Karpas-422 (cell line): ENCODE measurements at regions not wholly inside any gene's neighbourhood (a gene's known extent, or its start where the extent isn't known, plus 50 kb on each side); places are given as distances from the start of the nearest gene placed in this dataset.
"Not testable (repeated sequence)": the region's sequence is repeated elsewhere in the genome, so short reads cannot be mapped to it uniquely, and the experiment has no call there.

Experiments used
- DNase-seq: peaks from one replicate; pipeline ENCODE4 v3.0.0-alpha.2; 2015
- H2AFZ ChIP-seq: fragments of 200-600 bp; sonication (generic); 2 replicates; pipeline ENCODE4 v1.6.1; 2014; ENCODE audit warnings: antibody characterized with exemption, low read length, mixed read lengths
- H3K27ac ChIP-seq: fragments of 200-600 bp; sonication (generic); 2 replicates; pipeline ENCODE4 v1.5.1; 2014; ENCODE audit warnings: mild to moderate bottlenecking, low read length, moderate library complexity
- H3K27me3 ChIP-seq: fragments of 200-600 bp; sonication (generic); 2 replicates; pipeline ENCODE4 v1.6.1; 2014; ENCODE audit warnings: low read length, mixed read lengths
- H3K36me3 ChIP-seq: fragments of 200-600 bp; sonication (generic); 2 replicates; pipeline ENCODE4 v1.6.1; 2014; ENCODE audit warnings: low read length, mixed read lengths; ENCODE audit not compliant: insufficient read depth
- H3K4me1 ChIP-seq: fragments of 200-600 bp; sonication (generic); 2 replicates; pipeline ENCODE4 v1.6.1; 2014; ENCODE audit warnings: mild to moderate bottlenecking, low read length, mixed read lengths
- H3K4me2 ChIP-seq: fragments of 200-600 bp; sonication (generic); 2 replicates; pipeline ENCODE4 v1.6.1; 2014; ENCODE audit warnings: low read length, low read depth, mild to moderate bottlenecking; ENCODE audit not compliant: poor library complexity, severe bottlenecking
- H3K4me3 ChIP-seq: fragments of 200-600 bp; sonication (generic); 2 replicates; pipeline ENCODE4 v1.5.1; 2014; ENCODE audit warnings: mild to moderate bottlenecking, antibody characterized with exemption, low read length, mixed read lengths
- H3K79me2 ChIP-seq: fragments of 200-600 bp; sonication (generic); 2 replicates; pipeline ENCODE4 v1.6.1; 2014; ENCODE audit warnings: mild to moderate bottlenecking, low read length, mixed read lengths
- H3K9ac ChIP-seq: fragments of 200-600 bp; sonication (generic); 2 replicates; pipeline ENCODE4 v1.6.0; 2014; ENCODE audit warnings: low read length
- H3K9me2 ChIP-seq: fragments of 200-600 bp; sonication (generic), shearing (Covaris generic); replicated peaks from 2 replicates; pipeline ENCODE4 v1.6.0; 2014; ENCODE audit warnings: mild to moderate bottlenecking, low read length, moderate library complexity; ENCODE audit not compliant: insufficient read depth
- H3K9me3 ChIP-seq: fragments of 300-700, 200-600 bp; sonication (generic); 2 replicates; pipeline ENCODE4 v1.6.1; 2014; ENCODE audit warnings: low read length, mixed read lengths
- H4K20me1 ChIP-seq: fragments of 200-600 bp; sonication (generic); 2 replicates; pipeline ENCODE4 v1.6.1; 2014; ENCODE audit warnings: mild to moderate bottlenecking, antibody characterized with exemption, low read length, low read depth; ENCODE audit not compliant: insufficient read depth

GRCh38 chr12:102304667-102305066, 107.0 kb upstream of the PMCH start:
- not testable (repeated sequence) for H3K4me3 ChIP-seq, H3K4me2 ChIP-seq, H3K9me3 ChIP-seq, H2AFZ ChIP-seq, H3K9me2 ChIP-seq, DNase-seq, H3K27me3 ChIP-seq, H4K20me1 ChIP-seq, H3K27ac ChIP-seq, H3K9ac ChIP-seq, H3K4me1 ChIP-seq, H3K79me2 ChIP-seq, H3K36me3 ChIP-seq

DNA sequence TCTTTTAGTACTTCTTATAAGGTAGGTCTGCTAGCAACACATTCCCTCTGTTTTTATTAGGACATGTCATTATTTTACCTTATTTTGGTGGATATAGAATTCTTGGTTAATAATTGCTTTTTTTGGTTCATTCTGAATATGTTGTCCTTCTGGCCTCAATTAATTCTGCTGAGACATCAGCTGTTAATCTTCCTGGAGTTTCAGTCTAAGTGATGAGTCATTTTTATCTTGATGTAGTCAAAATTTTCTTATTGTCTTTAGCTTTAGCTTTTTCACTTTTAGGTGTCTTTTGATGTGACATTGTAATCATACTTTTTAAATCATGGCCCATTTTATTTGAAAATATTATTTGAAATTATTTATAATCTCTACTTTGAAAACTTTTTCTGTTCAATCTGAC, 104.9 kb upstream of the PMCH start:
- no peaks in the 10 kb centered on the region for H3K36me3 ChIP-seq
- H3K27ac ChIP-seq: no peak overlapping the region
- no peaks in the 10 kb centered on the region for H3K79me2 ChIP-seq
- peaks cover 2% of the 10 kb centered on the region; the same call in 1 of the 2 replicates for H3K27me3 ChIP-seq
- H3K4me1 ChIP-seq: no peaks in the 10 kb centered on the region
- H3K9me2 ChIP-seq: no peaks in the 10 kb centered on the region
- no peak overlapping the region for H3K9ac ChIP-seq
- no peaks in the 10 kb centered on the region for H4K20me1 ChIP-seq
- DNase-seq: no peak
- H3K4me3 ChIP-seq: no peak overlapping the region
- no peaks in the 10 kb centered on the region for H3K9me3 ChIP-seq
- H2AFZ ChIP-seq: no peak overlapping the region
- H3K4me2 ChIP-seq: no peak overlapping the region

- Histone ChIP-seq H3K4me1 (no peaks in the 10 kb centered on the region), H3K4me3 (no peak overlapping the region), H2AFZ (no peak overlapping the region), H3K27me3 (peaks cover 2% of the 10 kb centered on the region; the same call in 1 of the 2 replicates), H3K9me3 (no peaks in the 10 kb centered on the region), H4K20me1 (no peaks in the 10 kb centered on the region), H3K27ac (no peak overlapping the region), H3K4me2 (no peak overlapping the region), H3K36me3 (no peaks in the 10 kb centered on the region), H3K9ac (no peak overlapping the region), H3K9me2 (no peaks in the 10 kb centered on the region), H3K79me2 (no peaks in the 10 kb centered on the region)
- no peak for DNase-seq
These were observed 103.9 kb upstream of the PMCH start for GRCh38 chr12:102301547-102301946.

DNA sequence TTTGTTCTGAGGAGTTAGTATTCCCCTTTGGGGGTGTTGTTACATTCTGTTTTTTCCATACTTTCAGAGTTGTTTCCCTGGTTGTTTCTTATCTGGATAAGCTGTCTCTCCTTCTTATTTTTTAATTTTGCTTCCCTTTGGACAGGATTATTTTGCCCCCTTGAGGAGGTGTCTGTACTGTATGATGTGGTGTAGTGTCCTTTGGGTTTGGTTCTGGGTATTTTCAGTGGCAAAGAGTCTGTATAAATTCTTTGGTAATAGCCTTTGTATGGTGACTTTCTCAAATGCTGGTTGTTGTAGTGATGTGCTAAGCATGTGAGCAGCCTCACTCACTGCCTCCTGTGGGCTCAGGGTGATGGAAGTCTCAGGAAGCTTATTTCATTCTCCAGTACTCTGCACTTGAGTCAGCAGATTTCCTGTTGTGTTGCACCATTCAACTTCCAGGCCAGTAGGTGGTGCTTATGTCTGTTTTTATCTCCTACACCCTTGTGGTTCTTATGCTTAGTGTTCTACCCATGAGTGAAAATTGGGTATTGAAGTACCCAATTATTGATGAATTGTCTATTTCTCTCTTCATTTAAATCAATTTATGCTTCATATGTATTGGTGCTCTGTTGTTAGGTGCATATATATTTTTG, 103.3 kb upstream of the PMCH start:
- Histone ChIP-seq H3K9ac (no peak overlapping the region), H3K27ac (no peak overlapping the region), H3K9me3 (no peaks in the 10 kb centered on the region), H2AFZ (no peak overlapping the region), H4K20me1 (no peaks in the 10 kb centered on the region), H3K79me2 (no peaks in the 10 kb centered on the region), H3K9me2 (no peaks in the 10 kb centered on the region), H3K4me2 (no peak overlapping the region), H3K4me1 (no peaks in the 10 kb centered on the region), H3K4me3 (no peak overlapping the region), H3K36me3 (no peaks in the 10 kb centered on the region), H3K27me3 (peaks cover 2% of the 10 kb centered on the region; the same call in 1 of the 2 replicates)
- DNase-seq: peak; percentile 75

- DNase-seq: no peak
- Histone ChIP-seq H3K4me1 (no peaks in the 10 kb centered on the region), H3K4me2 (no peak overlapping the region), H2AFZ (no peak overlapping the region), H3K27me3 (peaks cover 2% of the 10 kb centered on the region; the same call in 1 of the 2 replicates), H3K9ac (no peak overlapping the region), H3K27ac (no peak overlapping the region), H3K9me3 (no peaks in the 10 kb centered on the region), H3K4me3 (no peak overlapping the region), H4K20me1 (no peaks in the 10 kb centered on the region), H3K9me2 (no peaks in the 10 kb centered on the region), H3K36me3 (no peaks in the 10 kb centered on the region), H3K79me2 (no peaks in the 10 kb centered on the region)
These were observed 102.1 kb upstream of the PMCH start for GRCh38 chr12:102299731-102300130.

GRCh38 chr12:102298022-102298421, 100.4 kb upstream of the PMCH start:
- H3K79me2 ChIP-seq: no peaks in the 10 kb centered on the region
- H3K27ac ChIP-seq: no peak overlapping the region
- H3K4me1 ChIP-seq: no peaks in the 10 kb centered on the region
- no peak overlapping the region for H3K4me2 ChIP-seq
- H3K4me3 ChIP-seq: no peak overlapping the region
- H3K9me2 ChIP-seq: no peaks in the 10 kb centered on the region
- no peaks in the 10 kb centered on the region for H4K20me1 ChIP-seq
- H3K9ac ChIP-seq: no peak overlapping the region
- DNase-seq: no peak
- H3K27me3 ChIP-seq: peaks cover 2% of the 10 kb centered on the region; the same call in 1 of the 2 replicates
- H3K9me3 ChIP-seq: no peaks in the 10 kb centered on the region
- H3K36me3 ChIP-seq: no peaks in the 10 kb centered on the region
- H2AFZ ChIP-seq: no peak overlapping the region

GRCh38 chr12:102297412-102297811, 99.8 kb upstream of the PMCH start:
- no peaks in the 10 kb centered on the region for H3K79me2 ChIP-seq

DNA sequence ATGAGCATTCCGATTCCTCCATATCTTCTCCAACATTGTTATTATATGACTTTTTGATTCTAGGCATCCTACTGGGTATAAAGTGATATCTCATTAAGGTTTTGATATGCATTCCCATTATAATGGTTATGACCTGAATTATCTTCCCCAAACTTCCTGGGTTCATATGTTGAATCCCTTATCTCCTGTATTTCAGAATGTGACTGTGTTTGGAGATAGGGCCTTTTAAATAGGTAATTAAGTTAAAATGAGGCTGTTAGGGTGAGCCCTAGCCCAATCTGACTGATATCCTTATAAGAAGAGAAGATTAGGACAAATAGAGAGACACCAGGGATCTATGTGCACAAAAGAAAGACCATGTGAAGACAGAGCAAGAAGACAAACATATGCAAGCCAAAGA, 96.9 kb upstream of the PMCH start:
- Histone ChIP-seq H3K27me3 (no peaks in the 10 kb centered on the region), H3K79me2 (no peaks in the 10 kb centered on the region), H4K20me1 (no peaks in the 10 kb centered on the region), H3K9me2 (no peaks in the 10 kb centered on the region), H3K4me2 (no peak overlapping the region), H3K36me3 (no peaks in the 10 kb centered on the region), H3K4me3 (no peak overlapping the region), H3K9ac (no peak overlapping the region), H3K27ac (no peak overlapping the region), H2AFZ (no peak overlapping the region), H3K4me1 (no peaks in the 10 kb centered on the region), H3K9me3 (no peaks in the 10 kb centered on the region)
- DNase-seq: no peak

More at GRCh38 chr12:102297412-102297811, 99.8 kb upstream of the PMCH start:
- Histone ChIP-seq H3K4me1 (no peaks in the 10 kb centered on the region), H2AFZ (no peak overlapping the region), H3K9me2 (no peaks in the 10 kb centered on the region), H3K9ac (no peak overlapping the region), H3K4me3 (no peak overlapping the region), H4K20me1 (no peaks in the 10 kb centered on the region), H3K4me2 (no peak overlapping the region), H3K36me3 (no peaks in the 10 kb centered on the region), H3K27me3 (peaks cover 2% of the 10 kb centered on the region; the same call in 1 of the 2 replicates), H3K9me3 (no peaks in the 10 kb centered on the region), H3K27ac (no peak overlapping the region)
- DNase-seq: no peak
